Germinal center (tissue), 1 donor: ENCODE measurements at regions not wholly inside any gene's neighbourhood (a gene's known extent, or its start where the extent isn't known, plus 50 kb on each side); places are given as distances from the start of the nearest gene placed in this dataset.

ENCODE experiments used
- DNase-seq: peaks from one replicate; pipeline ENCODE4 v3.0.0; 2012; ENCODE audit warnings: mixed read lengths, low spot score

GRCh38 chr7:33852838-33853237 lies 52.5 kb upstream of the BMPER start:
- DNase-seq, result no peak

DNA sequence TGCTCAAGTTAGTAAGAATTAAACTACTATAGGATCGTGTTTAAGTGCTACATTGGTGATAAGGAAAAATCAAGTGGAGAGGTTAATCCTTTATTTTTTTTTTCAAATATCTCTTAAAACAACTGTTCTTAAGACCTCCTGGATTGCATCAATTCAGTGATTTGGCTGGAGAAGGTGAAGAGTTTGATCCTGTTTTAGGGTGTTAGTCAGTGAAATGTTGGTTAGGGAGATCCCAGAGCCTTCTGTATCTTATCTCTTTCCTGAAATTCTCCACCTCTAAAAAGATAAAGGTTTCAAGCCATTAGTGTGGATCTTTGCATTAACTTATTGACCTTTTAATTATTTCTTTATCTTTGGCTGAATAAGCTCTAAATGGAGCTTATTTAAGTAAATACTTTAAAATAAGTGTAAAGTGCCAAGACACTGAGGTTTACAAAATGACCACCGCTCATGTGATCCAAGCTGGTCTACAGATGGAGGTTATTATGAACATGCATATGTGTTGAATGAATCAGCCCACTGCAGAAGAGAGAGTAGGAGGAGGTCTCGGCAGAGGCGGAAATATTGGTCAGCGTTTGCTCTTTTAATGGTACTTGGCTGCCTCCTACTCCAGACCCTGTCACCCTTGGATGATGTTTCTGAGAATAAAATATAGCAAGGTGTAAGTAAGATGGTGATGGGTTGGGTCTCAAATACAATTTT lies 51.8 kb upstream of the BMPER start:
- DNase-seq, result no peak

- DNase-seq, result no peak
Observed at GRCh38 chr7:33854178-33854577, 51.2 kb upstream of the BMPER start.

GRCh38 chr7:33854801-33855350 lies 50.5 kb upstream of the BMPER start:
- DNase-seq, result no peak
